Epithelial cell of esophagus (primary cell): ENCODE measurements at regions not wholly inside any gene's neighbourhood (a gene's known extent, or its start where the extent isn't known, plus 50 kb on each side); places are given as distances from the start of the nearest gene placed in this dataset.
A peak's percentile ranks its signal among the peaks of the same experiment; 100 is the strongest.

Experiments
- DNase-seq: peaks from one replicate; pipeline ENCODE4 v3.0.0; 2010; ENCODE audit warnings: low read depth
- H3K4me3 ChIP-seq: 2 replicates; pipeline ENCODE4 v1.5.1; 2011; ENCODE audit warnings: mild to moderate bottlenecking, low read length, control low read depth
- TF ChIP-seq, protein P1 (sequence below): IDR thresholded peaks from 2 replicates; pipeline ENCODE4 v1.5.1; 2011; ENCODE audit warnings: low read depth, mild to moderate bottlenecking, low read length, control low read depth, inconsistent platforms; ENCODE audit not compliant: insufficient read depth; ENCODE audit errors: missing control alignments

DNA sequence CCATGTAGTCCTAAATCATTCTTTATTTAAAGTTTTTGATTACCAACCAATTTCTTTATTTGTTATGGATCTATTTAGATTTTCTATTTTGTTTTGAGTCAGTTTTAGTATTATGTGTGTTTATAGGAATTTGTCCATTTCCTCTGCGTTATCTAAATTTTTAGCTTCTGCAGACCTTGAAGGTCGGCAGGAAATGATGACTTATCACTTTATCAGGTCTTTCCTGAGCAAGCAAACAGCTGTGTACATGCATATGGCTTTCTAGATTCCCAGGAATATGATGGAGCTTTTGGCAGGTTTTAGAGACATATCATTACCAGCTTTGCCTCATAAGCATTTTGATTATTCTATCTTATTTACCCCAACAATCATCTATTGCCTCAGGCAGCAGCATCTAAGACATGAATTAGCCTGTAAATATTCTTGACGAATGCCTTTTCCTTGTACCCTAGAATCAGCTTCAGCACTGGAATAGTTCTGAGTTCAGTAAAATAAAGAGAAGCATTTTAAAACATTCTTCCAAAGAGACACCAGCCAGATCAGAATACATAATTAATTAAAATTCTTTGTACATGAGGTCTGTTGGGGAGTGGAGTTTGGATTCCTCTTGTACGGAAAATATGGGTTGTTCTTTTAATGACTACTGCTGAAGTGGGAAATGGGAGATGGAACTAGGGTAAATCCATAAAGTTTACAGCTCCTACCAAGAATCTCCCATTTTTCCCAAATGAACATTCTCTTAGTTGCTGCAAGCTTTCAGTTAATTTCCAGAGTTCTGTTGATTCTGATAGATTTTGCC, 408.8 kb upstream of the SEMA3C start:
- peak; percentile 1 for DNase-seq
- TF ChIP-seq, protein P1, sequence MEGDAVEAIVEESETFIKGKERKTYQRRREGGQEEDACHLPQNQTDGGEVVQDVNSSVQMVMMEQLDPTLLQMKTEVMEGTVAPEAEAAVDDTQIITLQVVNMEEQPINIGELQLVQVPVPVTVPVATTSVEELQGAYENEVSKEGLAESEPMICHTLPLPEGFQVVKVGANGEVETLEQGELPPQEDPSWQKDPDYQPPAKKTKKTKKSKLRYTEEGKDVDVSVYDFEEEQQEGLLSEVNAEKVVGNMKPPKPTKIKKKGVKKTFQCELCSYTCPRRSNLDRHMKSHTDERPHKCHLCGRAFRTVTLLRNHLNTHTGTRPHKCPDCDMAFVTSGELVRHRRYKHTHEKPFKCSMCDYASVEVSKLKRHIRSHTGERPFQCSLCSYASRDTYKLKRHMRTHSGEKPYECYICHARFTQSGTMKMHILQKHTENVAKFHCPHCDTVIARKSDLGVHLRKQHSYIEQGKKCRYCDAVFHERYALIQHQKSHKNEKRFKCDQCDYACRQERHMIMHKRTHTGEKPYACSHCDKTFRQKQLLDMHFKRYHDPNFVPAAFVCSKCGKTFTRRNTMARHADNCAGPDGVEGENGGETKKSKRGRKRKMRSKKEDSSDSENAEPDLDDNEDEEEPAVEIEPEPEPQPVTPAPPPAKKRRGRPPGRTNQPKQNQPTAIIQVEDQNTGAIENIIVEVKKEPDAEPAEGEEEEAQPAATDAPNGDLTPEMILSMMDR = no peak
- no peak overlapping the region for H3K4me3 ChIP-seq

DNA sequence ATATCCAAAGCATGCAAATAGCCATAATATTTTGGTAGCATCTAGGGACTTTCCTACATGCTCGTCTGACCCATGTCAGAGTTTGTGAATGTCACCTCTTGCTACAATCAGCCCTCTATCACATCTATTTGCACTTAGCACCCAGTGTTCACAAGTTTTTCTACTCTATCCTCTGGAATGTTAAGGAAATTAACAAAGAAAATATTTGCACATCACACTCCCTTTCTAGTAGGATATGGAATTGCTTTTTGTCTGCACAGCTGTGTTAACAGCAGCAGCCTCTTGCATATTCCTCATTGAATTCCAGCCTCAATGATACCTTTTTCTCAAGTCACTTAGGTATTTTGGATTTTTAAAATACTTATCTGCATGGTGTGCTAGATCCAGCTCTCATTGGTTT, 403.1 kb upstream of the SEMA3C start:
- DNase-seq = no peak
- no peak overlapping the region for H3K4me3 ChIP-seq
- TF ChIP-seq, protein P1 = no peak

DNA sequence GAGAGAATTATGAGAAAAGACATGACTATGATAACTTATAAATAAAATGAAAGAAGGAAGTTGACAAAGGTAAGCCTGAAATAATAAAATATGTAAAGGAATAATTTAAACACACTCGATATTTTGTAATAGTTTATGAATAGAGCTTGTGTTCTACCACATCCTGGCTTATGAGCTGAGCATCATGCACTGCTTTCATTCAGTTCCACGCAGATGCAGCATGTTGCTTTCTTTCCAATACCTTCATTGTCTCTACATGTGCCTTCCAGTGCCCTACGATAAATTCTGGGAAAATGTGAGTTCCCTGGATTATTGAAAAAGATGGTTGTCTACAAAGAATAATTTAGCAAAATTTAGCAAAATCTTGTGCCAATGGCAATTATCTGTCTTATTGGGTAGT, 398.9 kb upstream of the SEMA3C start:
- DNase-seq = no peak
- TF ChIP-seq, protein P1 = no peak
- H3K4me3 ChIP-seq = no peak overlapping the region

DNA sequence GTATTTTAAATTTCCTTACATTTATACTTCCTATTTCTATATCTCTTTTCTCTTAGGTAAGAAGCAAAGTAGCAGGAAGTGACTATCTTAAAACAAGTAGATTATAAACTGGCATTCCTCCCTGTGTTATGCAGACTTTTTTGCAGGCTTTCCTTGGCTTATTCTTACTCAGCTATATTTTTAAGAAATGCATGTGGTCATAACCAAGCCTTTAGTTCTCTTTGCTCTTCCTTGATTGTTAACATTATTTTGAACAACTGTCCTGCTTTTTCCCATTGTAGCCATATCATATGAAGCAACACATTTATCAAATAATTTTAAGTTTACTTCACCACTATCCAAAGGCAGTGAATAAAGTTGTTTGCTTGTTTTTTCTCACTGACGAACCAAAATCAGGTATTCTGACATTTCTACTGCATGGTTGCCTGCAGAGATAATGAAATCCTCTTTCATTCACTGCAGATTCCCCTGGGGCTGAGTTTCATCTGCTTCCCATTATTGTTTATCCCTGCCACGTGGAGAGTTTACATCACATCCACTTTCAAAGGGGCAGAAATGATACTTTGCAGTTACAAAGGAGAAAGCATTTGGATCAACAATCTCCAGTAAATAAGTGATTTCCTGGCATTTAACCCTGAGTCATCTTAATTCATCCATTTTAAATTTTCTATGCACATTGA, 389.9 kb upstream of the SEMA3C start:
- no peak for DNase-seq
- TF ChIP-seq, protein P1 = no peak
- no peak overlapping the region for H3K4me3 ChIP-seq

DNA sequence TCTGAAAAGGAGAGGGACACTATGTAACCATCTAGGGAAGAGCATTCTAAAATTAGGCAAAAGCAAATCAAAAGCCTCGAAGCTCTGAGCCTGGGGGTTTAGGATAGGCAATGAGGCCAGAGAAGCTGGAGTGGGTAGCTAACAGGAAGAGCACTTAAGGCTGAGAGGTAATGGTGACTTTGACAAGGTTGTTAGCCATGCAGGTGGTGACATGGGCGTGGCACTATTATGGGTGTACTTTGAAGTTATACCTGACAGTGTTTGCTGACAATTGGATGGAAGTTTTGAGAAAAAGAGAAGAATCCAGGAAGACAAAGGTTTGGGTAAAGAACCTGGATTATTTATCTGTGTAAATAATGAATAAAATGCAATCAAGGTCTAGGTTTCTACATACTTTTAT, 383.0 kb upstream of the SEMA3C start:
- no peak overlapping the region for H3K4me3 ChIP-seq
- TF ChIP-seq, protein P1 = no peak
- no peak for DNase-seq

DNA sequence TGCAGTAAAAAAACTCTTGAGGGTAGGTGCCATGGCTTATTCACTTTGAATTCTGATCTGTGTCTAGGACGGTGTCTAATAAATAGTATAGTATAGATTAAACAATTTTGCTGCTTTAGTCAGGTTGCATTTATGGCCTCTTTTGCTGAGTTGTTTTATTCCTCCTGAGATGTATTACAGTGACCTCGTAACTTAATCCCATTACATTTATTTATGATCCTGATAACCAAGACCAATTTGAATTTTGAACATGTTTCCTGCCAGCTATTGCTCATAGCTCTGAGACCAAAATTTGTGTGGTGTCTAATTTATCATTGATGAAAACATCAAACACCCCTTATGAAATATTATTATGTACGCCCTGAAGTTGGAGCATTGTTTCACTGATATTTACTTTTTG, 381.9 kb upstream of the SEMA3C start:
- no peak for DNase-seq
- H3K4me3 ChIP-seq = no peak overlapping the region
- TF ChIP-seq, protein P1 = no peak
